HG03442 (cell line): ENCODE measurements at regions not wholly inside any gene's neighbourhood (a gene's known extent, or its start where the extent isn't known, plus 50 kb on each side); places are given as distances from the start of the nearest gene placed in this dataset.
A peak's percentile ranks its signal among the peaks of the same experiment; 100 is the strongest.

Experiments
- ATAC-seq: cut with Tn5 transposase; IDR thresholded peaks from one replicate; pipeline ENCODE4 v1.9.1; 2021; ENCODE audit warnings: mild to moderate bottlenecking, moderate library complexity; ENCODE audit not compliant: unreplicated experiment

DNA sequence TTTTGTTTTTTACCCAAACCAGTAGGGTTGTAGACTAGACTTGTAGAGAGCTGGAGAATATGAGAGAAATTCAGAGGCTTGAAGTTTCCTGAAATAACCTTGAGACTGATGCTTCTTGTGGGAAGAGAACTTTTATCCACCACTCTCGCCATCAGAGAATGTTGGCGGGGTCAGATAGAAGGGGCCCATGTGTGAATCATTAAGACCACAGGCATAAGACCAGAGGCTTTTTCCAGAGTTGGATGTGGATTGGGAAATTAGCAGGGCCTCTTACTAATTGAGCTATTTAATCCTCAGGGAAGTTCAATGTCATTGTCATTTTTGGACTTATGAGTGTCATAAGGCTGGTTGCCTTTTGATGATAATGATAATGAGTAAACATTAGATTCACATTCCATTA, 246.9 kb upstream of the THRB start:
- no peak for ATAC-seq

DNA sequence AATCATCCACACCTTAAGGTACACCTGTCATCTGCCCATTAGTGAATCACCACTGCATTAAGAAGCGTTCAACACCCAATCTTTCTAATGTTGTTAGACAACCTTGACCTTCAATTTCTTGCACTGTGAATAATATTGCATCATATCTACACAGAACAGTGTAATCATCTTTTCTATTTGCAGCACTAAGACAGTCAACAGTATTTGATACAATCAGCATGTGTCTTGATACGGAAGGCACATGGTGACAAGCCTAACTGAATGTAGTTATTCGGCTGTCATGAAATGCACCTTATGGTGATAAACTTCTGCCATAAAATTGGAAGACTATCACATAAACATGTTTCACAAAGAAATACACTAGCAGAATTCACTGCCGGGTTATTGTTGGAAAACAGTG, 253.9 kb upstream of the THRB start:
- ATAC-seq = no peak

DNA sequence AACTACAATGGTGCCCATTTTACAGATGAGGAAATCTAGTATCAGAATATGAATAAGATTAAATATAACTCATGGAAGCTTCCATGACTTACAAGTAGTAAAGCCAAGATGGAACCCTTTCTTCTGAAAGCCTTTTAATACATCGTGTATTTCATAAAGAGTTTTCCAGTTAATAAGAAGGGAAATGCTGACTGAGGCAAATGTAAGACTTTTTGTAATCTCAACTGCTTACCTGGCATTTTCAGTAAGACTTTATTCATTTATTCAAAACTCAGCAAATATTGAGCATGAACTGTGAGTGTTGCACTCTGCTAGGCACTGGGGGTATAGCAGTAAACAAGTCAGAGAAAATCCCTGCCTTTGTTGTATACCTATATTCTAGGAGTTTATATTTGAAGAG, 256.4 kb upstream of the THRB start:
- ATAC-seq = no peak

DNA sequence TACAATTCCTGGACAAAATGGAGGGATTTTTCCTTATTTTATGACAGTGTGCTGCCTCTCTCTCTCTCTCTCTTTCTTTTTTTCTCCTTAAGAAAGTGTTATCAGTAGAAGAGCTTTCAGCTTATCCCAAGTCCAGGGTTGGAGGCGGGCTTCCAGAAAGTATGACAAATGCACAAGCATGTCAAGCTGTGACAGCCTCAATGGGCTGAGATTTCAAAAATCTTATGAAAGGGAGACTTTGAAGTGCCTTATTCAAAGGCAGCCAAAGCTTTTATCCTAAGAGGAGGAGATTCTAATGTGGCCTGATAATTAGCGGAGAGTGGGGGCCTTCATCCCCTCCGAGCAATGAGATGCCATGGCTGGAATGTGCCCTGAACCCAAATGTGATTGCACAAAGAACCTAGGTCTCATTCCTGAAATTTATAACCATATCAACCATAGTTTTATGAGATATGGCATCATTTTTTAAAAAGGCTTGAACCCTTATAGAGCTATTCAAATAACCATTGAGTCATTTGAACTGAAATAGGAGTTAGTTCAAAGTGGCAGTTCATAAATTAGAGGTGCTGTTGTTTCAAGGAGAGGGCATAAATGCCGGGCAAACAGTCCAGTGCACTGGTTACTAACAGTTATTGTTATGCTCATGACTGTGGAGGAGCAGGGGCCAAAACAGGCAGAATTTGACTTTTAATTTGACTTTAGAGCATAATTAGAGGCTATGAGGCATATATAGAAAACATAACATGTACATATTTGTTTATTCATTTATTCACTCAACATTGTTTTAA, 261.6 kb upstream of the THRB start:
- no peak for ATAC-seq

DNA sequence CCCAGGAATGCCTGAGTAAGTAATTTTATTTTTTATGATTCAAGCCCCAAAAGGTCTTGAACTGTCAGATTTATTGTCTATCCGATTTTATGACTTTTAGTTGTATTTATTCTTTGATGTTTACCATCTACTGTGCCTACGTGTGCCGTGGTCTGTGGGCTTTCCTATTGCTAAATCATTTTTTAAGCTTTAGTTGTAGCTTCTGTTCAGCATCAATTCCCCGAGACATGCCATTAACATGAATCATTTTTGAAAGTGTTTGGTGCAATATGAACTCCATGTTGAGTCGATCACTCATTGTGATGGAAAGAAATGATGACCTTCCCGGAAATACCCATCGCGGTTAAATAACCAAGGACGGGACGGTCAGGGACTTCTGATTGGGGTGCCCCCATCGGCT, 268.7 kb upstream of the THRB start:
- ATAC-seq = no peak

DNA sequence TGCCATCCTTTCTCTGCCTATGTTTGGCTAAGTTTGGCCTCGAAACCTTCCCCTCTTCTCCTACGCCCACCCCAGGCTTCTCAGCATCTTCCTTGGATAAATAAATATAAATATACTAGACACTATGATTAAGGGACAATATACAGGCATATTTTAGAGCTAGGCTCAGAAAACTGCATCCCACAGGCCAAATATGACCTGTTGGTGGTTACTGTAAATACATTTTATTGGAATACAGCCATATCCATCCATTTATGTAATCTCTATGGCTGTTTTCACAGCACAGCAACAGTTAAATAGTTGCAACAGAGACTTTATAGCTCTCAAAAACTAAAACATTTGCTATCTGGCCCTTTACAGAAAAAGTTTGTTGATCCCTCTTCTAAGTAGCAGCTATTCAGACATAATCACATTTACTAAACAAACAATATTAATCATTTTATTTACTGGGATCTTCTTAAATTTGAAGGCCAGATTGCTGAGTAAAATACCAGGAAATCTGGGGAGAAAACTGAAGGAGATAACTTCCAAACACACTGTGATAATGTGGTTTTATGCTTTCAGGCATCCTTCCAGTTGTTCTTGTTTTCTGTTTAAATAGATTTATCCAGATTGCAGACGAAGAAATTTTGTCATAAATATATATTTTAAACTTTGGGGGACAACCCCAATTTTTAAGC, 269.7 kb upstream of the THRB start:
- no peak for ATAC-seq

DNA sequence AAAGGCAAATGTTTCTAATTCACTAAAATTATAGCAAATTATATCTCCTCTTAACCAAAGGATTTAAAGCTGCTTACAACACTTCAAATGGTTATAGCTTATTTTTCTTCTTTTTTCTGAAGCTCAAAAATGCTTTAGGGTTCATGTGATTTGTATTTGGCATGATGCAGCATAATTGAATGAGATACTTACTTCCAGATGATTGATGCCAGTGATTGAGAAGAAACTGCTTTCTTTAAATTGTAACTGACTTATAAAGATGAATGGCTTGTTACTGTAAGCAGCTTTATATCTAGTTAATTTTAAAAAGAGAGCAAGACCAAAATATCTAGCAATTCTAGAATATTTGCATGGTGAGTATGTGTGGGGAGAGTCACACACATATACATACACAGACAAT, 270.7 kb upstream of the THRB start:
- ATAC-seq = no peak

DNA sequence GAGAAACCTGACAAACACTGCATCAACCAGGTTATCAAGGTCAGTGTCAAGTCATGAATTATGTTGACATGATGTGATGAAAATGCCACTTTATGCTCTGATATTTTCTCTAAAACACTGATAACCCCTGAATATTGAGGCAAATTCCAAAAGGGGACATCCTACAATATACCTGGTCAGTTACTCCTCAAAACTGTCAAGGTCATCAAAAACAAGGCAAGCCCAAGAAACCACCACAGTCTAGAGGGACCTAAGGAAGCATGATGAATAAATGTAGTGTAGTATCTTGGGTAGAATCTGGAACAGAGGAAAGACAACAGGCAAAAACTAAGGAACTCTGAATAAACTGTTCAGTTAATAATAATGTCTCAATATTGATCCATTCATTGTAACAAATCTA, 275.3 kb upstream of the THRB start:
- ATAC-seq = no peak

DNA sequence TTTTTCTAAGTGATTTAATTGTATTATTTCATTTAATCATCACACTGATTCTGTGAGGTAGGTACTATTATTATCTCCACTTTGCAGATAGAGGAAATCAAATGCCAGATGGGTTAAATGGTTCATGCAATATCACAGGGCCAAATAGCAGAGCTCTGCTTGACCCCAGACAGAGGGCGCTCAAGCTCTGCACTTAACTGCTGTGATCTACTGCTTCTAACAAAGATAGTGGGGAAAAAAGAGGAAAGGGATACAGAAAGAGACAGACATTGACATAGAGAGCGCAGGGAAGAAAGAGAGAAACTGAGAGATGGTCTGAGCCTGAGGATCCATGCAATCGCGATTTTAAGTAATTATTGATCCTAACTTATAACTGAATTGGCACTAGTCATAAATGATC, 279.1 kb upstream of the THRB start:
- ATAC-seq = peak; percentile 87

DNA sequence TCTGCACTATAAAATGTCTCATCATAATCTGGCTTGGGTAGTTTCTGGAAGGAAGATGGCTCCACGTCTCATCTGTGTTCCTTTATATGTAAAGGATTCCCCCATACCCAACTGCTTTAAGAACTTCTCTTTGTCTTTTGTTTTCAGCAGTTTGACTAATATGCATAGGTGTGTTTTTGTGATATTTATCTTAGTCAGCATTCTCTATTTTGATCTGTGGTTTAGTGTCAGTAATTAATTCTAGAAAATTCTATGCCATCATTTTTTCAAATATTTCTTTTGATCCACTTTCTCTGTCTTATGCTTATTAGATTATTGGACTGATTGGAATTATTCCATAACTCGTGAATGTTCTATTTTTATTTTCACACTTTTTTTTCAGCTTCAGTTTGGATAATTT, 286.3 kb upstream of the THRB start:
- no peak for ATAC-seq

DNA sequence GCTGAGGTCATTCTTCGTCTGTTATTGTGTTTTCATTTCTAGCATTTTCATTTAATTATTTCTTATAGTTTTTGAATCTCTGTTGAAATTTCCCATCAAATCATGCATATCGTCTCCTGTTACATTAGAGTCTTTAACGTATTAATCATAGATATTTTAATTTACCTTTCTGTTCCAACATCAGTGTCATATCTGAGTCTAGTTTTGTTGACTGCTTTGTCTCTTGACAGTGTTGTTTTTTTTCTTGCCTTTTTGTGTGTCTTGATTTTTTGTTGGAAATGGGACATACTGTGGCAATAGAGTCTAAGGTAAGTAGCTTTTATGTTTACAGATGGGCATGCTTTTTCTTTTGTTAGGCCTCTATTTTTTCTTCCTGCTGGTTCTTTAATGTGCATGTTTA, 286.8 kb upstream of the THRB start:
- no peak for ATAC-seq

DNA sequence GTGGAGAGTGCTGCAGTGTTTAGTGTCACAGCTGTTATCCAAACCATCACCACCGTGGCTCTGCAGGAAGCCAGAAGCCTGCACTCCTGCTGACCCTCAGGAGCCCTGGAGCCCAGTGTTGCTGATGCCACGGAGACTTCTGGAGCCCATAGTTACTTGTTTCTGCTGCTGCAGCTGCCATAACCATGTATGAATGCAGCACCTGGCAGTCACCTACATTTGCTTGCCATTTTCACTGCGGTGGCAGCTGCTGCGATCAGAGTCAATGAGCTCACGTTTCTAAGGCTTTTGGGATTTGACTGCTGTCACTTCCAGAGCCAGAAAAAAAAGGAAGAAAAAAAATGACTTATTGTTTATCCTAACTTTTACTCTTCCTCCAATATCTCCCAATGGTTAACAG, 299.2 kb upstream of the THRB start:
- no peak for ATAC-seq

DNA sequence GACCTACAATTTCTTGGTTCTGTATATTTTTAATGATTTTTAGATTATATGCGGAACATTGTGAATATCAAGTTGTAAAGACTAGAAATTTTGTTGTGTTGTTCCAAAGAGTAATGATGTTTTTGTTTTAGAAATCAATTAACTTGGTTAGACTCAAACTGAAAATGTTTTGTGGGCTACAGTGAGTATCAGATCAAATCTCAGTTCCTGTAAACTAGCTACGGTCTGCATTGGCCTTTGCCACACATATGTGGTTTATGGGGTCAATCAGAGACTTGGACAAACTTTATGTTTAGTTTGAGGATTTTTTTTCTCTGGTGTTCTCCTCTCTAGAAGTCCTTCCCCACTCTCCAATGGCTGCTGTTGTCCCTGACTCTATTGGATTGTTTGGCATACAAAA, 308.0 kb upstream of the THRB start:
- peak; percentile 98 for ATAC-seq

DNA sequence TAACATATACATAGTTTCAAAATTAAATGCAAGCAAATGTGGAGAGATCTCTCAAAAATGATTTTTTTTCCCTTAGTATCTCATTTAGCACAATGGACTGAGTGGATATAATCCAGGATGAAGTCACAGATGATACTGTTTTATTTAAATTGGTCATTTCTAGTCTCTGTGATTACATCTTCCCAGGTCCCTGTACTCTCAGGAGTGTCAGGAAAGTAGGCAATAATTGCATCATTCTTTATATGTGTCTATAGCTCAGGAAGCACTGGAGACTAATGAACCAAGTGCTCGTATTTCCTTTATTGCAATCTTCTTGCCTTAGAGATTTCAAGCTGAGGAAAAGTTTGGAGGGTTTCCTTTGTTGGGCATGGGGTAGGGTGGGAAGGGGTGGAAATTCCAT, 309.4 kb upstream of the THRB start:
- ATAC-seq = no peak

DNA sequence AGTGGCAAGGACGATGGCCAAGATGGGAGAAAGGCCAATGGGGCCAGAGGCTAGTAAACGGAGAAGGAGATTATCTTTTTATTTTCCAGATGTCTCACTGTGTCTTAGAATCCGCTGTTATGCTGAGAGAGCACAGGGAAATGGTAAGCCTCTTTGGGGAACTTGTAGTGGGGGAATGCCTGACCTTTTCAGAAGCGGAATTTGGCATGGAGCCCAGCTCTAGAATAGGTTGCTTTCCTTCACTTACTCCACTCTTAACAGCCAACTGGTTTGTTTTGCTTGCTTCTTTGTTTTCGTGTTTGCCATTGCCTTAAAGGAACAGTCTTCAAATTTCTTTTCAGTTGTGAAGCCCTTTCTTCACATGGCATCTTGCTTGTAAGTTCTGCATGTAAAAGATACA, 316.2 kb upstream of the THRB start:
- ATAC-seq = no peak

DNA sequence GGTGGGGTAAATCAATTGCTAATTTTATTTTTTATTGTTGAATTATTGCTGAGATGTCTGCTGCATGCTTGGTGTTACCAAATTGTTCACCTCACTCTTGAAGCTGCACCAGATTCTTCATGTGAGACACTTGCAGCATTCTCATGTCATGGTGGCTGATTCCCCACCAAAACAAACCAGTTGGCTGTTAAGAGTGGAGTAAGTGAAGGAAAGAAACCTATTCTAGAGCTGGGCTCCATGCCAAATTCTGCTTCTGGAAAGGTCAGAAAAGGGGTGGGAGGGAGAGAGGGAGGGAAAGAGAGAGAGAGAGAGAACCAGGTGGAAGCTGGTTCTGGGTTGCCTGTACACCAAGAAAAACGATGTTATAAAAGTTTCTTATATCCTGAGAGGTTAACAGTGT, 317.5 kb upstream of the THRB start:
- ATAC-seq = no peak

DNA sequence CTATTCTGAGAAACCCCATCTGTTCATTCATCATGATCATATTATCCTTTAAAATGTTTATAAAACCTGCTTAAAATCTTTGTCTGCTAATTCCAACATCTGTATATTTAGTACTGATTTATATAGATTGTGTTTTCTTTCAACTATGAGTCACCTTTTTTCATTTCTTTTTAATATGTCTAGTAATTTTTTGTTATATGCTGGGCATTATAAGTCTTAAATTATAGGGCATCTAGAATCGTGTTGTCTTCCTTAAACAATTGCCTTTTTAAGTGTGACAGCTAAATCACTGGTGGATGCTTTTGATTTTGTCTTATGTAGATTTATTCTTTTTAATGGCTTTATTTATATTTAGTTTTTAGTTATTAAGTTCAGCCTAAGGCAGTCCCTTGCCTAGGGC, 323.4 kb upstream of the THRB start:
- ATAC-seq = no peak

DNA sequence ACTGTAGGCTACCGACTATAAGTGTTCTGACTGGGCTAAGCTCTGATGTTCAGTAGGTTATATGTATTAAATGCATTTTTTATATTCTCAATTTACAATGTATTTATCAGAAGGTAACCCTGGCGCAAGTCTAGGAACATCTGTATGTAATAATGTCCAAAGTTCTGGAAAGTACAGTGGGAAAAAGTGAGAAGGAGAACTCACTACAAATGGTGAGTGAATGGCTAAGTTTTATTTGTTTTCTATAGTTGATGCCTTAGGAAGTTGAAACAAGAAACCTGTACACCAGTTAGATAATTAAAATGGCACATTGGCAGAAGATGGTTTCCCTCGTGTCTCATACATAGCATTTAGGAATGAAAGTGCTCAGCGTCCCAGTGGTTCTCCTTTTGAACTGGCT, 333.4 kb upstream of the THRB start:
- no peak for ATAC-seq

DNA sequence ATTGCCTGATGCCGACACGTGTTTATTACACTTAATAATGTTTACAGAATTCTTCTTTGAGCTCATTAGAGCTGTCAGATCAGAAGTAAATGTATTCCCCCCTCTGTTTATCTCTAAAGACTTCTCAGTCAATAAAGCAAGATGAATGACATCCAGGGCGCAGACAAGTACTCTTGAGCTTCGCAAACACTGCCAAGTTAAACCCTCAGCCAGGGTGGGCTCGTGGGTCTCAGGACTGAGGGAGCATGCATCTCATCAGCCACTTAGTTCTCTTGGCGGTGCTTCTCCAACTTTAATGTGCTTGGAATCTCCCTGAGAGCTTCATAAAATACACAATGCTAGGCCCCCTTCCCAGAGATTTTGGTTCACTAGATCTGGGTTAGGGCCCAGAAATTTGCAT, 333.9 kb upstream of the THRB start:
- ATAC-seq = no peak

DNA sequence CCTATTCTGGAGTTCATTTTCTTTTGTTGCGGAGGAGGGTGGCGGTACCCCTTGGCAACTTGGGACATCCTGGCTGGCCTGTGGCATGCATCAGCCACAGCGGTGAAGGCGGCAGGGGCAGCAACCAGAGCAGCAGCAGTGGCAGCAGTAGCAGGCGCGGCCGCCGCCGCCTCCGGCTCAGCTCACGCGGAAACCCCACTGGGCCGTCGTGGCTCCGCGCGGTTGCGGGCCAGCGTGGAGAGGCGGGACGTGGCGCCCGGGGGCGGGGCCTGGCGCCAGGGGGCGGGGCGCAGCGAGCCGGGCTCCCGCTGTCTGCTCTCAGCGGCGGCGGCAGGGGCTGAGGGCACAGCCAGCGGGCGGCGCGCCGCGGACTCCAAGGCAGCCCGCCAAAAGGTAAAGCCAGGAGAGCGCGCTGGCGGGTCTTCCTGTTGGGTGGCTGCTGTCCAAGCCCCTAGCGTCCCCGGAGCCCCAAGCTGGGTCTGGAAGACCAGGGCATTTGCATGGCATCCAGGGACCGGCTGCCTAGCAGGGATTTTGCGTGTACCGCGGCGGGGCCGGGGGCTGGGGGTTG, 334.4 kb upstream of the THRB start:
- no peak for ATAC-seq

DNA sequence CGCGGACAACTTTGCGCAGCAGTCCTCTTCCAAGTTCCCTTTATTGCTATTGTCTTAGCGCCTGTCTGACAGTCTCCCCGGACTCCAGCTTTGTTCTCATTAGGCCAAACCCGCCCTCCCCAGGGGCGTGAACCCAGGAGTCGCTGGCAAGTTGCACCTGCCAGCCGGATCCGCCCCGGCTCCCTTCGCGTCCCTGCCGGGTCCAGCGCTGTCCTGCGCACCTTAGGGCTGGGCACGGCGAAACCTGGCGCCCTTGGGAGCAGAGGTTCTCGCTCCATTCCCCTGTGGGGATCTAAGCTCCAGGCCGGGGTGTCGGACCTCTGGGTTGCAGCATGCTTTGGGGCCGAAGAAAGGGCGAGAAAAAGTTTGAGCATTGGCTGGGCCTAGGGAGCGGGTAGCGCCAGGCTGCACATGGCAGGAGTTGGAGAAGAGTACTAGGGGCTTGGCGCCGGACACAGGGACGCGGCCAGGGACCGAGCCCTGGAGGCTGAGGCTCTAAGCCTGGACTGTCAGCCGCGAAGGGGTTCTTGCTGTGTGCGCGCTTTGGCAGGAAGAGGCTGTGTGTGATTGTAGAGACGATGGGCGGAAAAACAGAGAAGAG, 335.1 kb upstream of the THRB start:
- ATAC-seq = no peak
